GM13977 (cell line): ENCODE measurements at regions not wholly inside any gene's neighbourhood (a gene's known extent, or its start where the extent isn't known, plus 50 kb on each side); places are given as distances from the start of the nearest gene placed in this dataset.

Source experiments
- DNase-seq: peaks from one replicate; pipeline ENCODE4 v3.0.0; 2012; ENCODE audit warnings: low spot score
- CTCF ChIP-seq: IDR thresholded peaks from 2 replicates; pipeline ENCODE4 v1.5.1; 2012; ENCODE audit warnings: mild to moderate bottlenecking, control low read depth; ENCODE audit not compliant: insufficient read depth; ENCODE audit errors: extremely low read depth, missing control alignments
- in situ Hi-C: fragments of 300-500 bp; cut with MboI; formaldehyde crosslinking; loops from one replicate; pipeline ENCODE4 v1.12.0; 2022; ENCODE audit warnings: low sequenced_read_pairs, low pct_unique_long_range_greater_than_20kb, mixed read lengths, inconsistent platforms; ENCODE audit not compliant: unreplicated experiment

GRCh38 chr7:80288175-80289122, 153.8 kb downstream of the GNAI1 start:
- no peak for TF ChIP-seq CTCF
- DNase-seq: no peak
- in situ Hi-C loops: no loop called here

- no peak for DNase-seq
- in situ Hi-C loops: no loop called here
- no peak for TF ChIP-seq CTCF
Measured at GRCh38 chr7:80287400-80288174, 153.0 kb downstream of the GNAI1 start.

- in situ Hi-C loops: no loop called here
- no peak for TF ChIP-seq CTCF
- DNase-seq: no peak
Measured at GRCh38 chr7:80286611-80287010, 152.0 kb downstream of the GNAI1 start.

- no peak for DNase-seq
- in situ Hi-C loops: no loop called here
- TF ChIP-seq CTCF: no peak
Measured at GRCh38 chr7:80284855-80285254, 150.2 kb downstream of the GNAI1 start.

GRCh38 chr7:80279760-80280159, 145.1 kb downstream of the GNAI1 start:
- no peak for DNase-seq
- TF ChIP-seq CTCF: no peak
- in situ Hi-C loops: no loop called here

- TF ChIP-seq CTCF: no peak
- in situ Hi-C loops: no loop called here
- no peak for DNase-seq
Measured at GRCh38 chr7:80278737-80279136, 144.1 kb downstream of the GNAI1 start.
